ENCODE measurements at regions not wholly inside any gene's neighbourhood (a gene's known extent, or its start where the extent isn't known, plus 50 kb on each side); places are given as distances from the start of the nearest gene placed in this dataset.

DNA sequence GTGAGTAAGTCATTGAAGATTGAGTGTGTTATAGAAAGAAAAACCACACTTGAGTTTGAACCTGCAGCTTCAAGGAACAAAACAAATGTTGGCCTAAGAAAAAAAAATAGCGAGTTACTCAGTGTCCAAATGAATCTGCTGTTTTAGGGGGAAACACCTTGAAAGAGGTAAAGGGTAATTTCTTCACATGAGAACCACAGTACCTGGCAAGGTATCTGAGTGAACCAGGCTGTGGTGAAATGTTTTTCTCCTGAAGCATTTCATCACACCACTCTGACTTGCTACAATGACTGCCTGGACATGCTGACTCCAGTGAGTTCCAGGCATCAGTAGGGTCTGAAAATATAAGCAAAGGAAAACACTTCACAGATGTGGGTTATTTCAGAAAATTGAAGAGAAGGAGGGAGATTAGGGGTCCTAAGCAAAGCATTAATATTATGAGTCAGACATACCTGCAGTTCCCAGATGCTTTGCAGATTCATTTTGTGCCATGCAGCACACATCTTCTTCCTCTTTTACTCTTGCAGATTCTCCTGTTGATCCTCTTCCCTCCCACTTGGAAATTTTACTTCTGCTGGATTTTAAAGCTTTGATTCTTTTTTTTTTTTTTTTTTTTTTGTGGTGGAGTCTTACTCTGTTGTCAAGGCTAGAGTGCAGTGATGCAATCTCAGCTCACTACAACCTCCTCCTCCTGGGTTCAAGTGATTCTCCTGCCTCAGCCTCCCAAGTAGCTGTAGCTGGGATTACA is 206.2 kb upstream of the SGK1 start:
- DNase-seq (ENCODE audit: unreplicated experiment) = peak; percentile 88
- no peaks in the 10 kb centered on the region for H3K36me3 Mint-ChIP-seq (ENCODE audit: insufficient read depth, unreplicated experiment)
- H3K4me1 Mint-ChIP-seq (ENCODE audit: insufficient read depth, unreplicated experiment) = peaks cover 24% of the 10 kb centered on the region
- TF ChIP-seq, protein P1, sequence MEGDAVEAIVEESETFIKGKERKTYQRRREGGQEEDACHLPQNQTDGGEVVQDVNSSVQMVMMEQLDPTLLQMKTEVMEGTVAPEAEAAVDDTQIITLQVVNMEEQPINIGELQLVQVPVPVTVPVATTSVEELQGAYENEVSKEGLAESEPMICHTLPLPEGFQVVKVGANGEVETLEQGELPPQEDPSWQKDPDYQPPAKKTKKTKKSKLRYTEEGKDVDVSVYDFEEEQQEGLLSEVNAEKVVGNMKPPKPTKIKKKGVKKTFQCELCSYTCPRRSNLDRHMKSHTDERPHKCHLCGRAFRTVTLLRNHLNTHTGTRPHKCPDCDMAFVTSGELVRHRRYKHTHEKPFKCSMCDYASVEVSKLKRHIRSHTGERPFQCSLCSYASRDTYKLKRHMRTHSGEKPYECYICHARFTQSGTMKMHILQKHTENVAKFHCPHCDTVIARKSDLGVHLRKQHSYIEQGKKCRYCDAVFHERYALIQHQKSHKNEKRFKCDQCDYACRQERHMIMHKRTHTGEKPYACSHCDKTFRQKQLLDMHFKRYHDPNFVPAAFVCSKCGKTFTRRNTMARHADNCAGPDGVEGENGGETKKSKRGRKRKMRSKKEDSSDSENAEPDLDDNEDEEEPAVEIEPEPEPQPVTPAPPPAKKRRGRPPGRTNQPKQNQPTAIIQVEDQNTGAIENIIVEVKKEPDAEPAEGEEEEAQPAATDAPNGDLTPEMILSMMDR (IDR thresholded peaks at IDR 0.05; ENCODE audit: unreplicated experiment) = no peak
- intact Hi-C loops (cut with micrococcal nuclease) = no loop called here
- BruUV-seq (replicated peaks) = no TSS peak
- no peak overlapping the region for H3K4me3 Mint-ChIP-seq (ENCODE audit: unreplicated experiment)
- CTCF ChIA-PET = interaction anchor here (0.7 to 1.9 kb wide), 3 partner anchors 12 to 113 kb away, joined by 4 read pairs; no protein-coding TSS in a partner anchor
- H3K27me3 Mint-ChIP-seq (ENCODE audit: insufficient read depth, unreplicated experiment) = no peaks in the 10 kb centered on the region
- no peaks in the 10 kb centered on the region for H3K9me3 Mint-ChIP-seq (ENCODE audit: unreplicated experiment)
- POLR2A ChIA-PET = interaction anchor here (0.8 to 3.3 kb wide), 15 partner anchors 10 to 151 kb away, joined by 3 to 32 read pairs (median 5); no protein-coding TSS in a partner anchor
- H3K27ac Mint-ChIP-seq (ENCODE audit: low read depth, unreplicated experiment) = peak overlapping the region; percentile 24

GRCh38 chr6:134523051-134523450 is 205.1 kb upstream of the SGK1 start:
- intact Hi-C loops (cut with micrococcal nuclease) = no loop called here

GRCh38 chr6:134521116-134521501 is 203.2 kb upstream of the SGK1 start:
- Mint-ChIP-seq H3K4me3 (ENCODE audit: unreplicated experiment) (peak overlapping the region; percentile 31), H3K27me3 (ENCODE audit: insufficient read depth, unreplicated experiment) (no peaks in the 10 kb centered on the region), H3K9me3 (ENCODE audit: unreplicated experiment) (no peaks in the 10 kb centered on the region), H3K27ac (ENCODE audit: low read depth, unreplicated experiment) (peak overlapping the region; percentile 50), H3K36me3 (ENCODE audit: insufficient read depth, unreplicated experiment) (no peaks in the 10 kb centered on the region), H3K4me1 (ENCODE audit: insufficient read depth, unreplicated experiment) (peaks cover 49% of the 10 kb centered on the region)
- BruUV-seq (replicated peaks) = no TSS peak
- intact Hi-C loops (cut with micrococcal nuclease) = loop anchor here (1.0 kb wide), 1 partner anchor 28 kb away; no protein-coding TSS in a partner anchor
- TF ChIP-seq, protein P1 (IDR thresholded peaks at IDR 0.05; ENCODE audit: unreplicated experiment) = no peak
- ChIA-PET POLR2A (interaction anchor here (0.6 to 2.7 kb wide), 15 partner anchors 8 to 349 kb away, joined by 3 to 12 read pairs (median 5); no protein-coding TSS in a partner anchor), CTCF (interaction anchor here (0.6 to 1.4 kb wide), 3 partner anchors 18 to 120 kb away, joined by 3 to 8 read pairs (median 4); no protein-coding TSS in a partner anchor)
- no peak for DNase-seq (ENCODE audit: unreplicated experiment)

More at GRCh38 chr6:134523051-134523450, 205.1 kb upstream of the SGK1 start:
- no peak for DNase-seq (ENCODE audit: unreplicated experiment)
- no peaks in the 10 kb centered on the region for H3K9me3 Mint-ChIP-seq (ENCODE audit: unreplicated experiment)
- H3K36me3 Mint-ChIP-seq (ENCODE audit: insufficient read depth, unreplicated experiment) = no peaks in the 10 kb centered on the region
- H3K27ac Mint-ChIP-seq (ENCODE audit: low read depth, unreplicated experiment) = no peak overlapping the region
- CTCF ChIA-PET = interaction anchor here (0.6 to 1.9 kb wide), 3 partner anchors 13 to 118 kb away, joined by 3 to 4 read pairs (median 4); no protein-coding TSS in a partner anchor
- TF ChIP-seq, protein P1 (IDR thresholded peaks at IDR 0.05; ENCODE audit: unreplicated experiment) = no peak
- no peaks in the 10 kb centered on the region for H3K27me3 Mint-ChIP-seq (ENCODE audit: insufficient read depth, unreplicated experiment)
- BruUV-seq (replicated peaks) = no TSS peak
- POLR2A ChIA-PET = interaction anchor here (0.7 to 3.3 kb wide), 13 partner anchors 9 to 349 kb away, joined by 3 to 32 read pairs (median 5); no protein-coding TSS in a partner anchor
- peaks cover 29% of the 10 kb centered on the region for H3K4me1 Mint-ChIP-seq (ENCODE audit: insufficient read depth, unreplicated experiment)
- H3K4me3 Mint-ChIP-seq (ENCODE audit: unreplicated experiment) = no peak overlapping the region

Data from MCF 10A (cell line).